Stimulated activated effector memory CD8-positive, alpha-beta T cell treated with anti-CD3 and anti-CD28 coated beads, Interleukin-12 subunit alpha, Interleukin-12 subunit beta, amount 100 ng/mL, for 72 hours (primary cell): ENCODE measurements at regions not wholly inside any gene's neighbourhood (a gene's known extent, or its start where the extent isn't known, plus 50 kb on each side); places are given as distances from the start of the nearest gene placed in this dataset.

ENCODE experiments used
- ATAC-seq: fragments of 150-1000 bp; cut with Tn5 transposase; 2 replicates; pipeline ENCODE4 v1.10.0; 2021
- DNase-seq, 2 donors: peaks; one replicate each; pipeline ENCODE4 v3.0.0; 2021 to 2022; ENCODE audit warnings: low spot score in 2 of 2
- H3K27ac Mint-ChIP-seq: one replicate; pipeline ENCODE4 v1.8.0; 2022; ENCODE audit warnings: mild to moderate bottlenecking, mixed read lengths
- H3K36me3 Mint-ChIP-seq: one replicate; pipeline ENCODE4 v1.8.0; 2022; ENCODE audit warnings: mild to moderate bottlenecking, mixed read lengths
- H3K4me1 Mint-ChIP-seq: one replicate; pipeline ENCODE4 v1.8.0; 2022; ENCODE audit warnings: mixed read lengths
- H3K4me3 Mint-ChIP-seq: one replicate; pipeline ENCODE4 v1.8.0; 2022; ENCODE audit warnings: mild to moderate bottlenecking, mixed read lengths
- H3K9me3 Mint-ChIP-seq: one replicate; pipeline ENCODE4 v1.8.0; 2022; ENCODE audit warnings: mixed read lengths

- no peaks in the 10 kb centered on the region for H3K36me3 Mint-ChIP-seq
- no peaks in the 10 kb centered on the region for H3K9me3 Mint-ChIP-seq
- H3K27ac Mint-ChIP-seq = no peak overlapping the region
- no peak for DNase-seq
- H3K4me1 Mint-ChIP-seq = no peaks in the 10 kb centered on the region
- ATAC-seq = no peak
- no peak overlapping the region for H3K4me3 Mint-ChIP-seq
Measured at GRCh38 chr11:19320827-19321226, 80.1 kb upstream of the E2F8 start.

- DNase-seq = no peak
- no peak overlapping the region for H3K4me3 Mint-ChIP-seq
Measured at GRCh38 chr11:19316434-19316833, 75.7 kb upstream of the E2F8 start.

DNA sequence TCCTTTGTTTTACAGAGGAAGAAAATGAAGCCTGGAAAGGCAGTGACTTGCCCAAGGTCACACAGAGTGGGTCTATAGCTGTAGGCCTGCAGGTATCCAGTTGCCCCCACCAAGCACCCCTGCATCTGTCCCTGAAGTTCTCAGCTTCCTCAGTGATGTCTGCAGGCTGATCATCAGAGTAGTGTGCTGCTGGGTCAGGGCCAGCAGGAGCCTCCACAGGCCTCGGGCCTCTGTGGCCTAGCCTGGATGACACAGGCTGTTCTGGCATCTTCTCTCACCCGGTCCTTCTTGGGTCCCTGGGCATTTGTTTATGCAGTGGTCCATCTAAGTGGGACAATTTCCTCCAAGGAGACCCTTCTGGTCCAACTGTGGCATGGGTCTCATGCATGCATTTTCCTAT, 74.8 kb upstream of the E2F8 start:
- no peak overlapping the region for H3K4me3 Mint-ChIP-seq
- no peak for ATAC-seq
- H3K4me1 Mint-ChIP-seq = peaks cover 7% of the 10 kb centered on the region

More at GRCh38 chr11:19316434-19316833, 75.7 kb upstream of the E2F8 start:
- no peaks in the 10 kb centered on the region for H3K36me3 Mint-ChIP-seq
- no peak for ATAC-seq
- H3K27ac Mint-ChIP-seq = no peak overlapping the region
- H3K9me3 Mint-ChIP-seq = no peaks in the 10 kb centered on the region
- peaks cover 4% of the 10 kb centered on the region for H3K4me1 Mint-ChIP-seq

GRCh38 chr11:19313140-19313539, 72.4 kb upstream of the E2F8 start:
- no peak overlapping the region for H3K4me3 Mint-ChIP-seq
- no peak overlapping the region for H3K27ac Mint-ChIP-seq
- ATAC-seq (no peak), DNase-seq (no peak)
- H3K36me3 Mint-ChIP-seq = no peaks in the 10 kb centered on the region
- H3K9me3 Mint-ChIP-seq = no peaks in the 10 kb centered on the region
- peaks cover 7% of the 10 kb centered on the region for H3K4me1 Mint-ChIP-seq

More for the DNA sequence above, 74.8 kb upstream of the E2F8 start:
- Mint-ChIP-seq H3K27ac (no peak overlapping the region), H3K36me3 (no peaks in the 10 kb centered on the region), H3K9me3 (no peaks in the 10 kb centered on the region)
- DNase-seq = no peak

DNA sequence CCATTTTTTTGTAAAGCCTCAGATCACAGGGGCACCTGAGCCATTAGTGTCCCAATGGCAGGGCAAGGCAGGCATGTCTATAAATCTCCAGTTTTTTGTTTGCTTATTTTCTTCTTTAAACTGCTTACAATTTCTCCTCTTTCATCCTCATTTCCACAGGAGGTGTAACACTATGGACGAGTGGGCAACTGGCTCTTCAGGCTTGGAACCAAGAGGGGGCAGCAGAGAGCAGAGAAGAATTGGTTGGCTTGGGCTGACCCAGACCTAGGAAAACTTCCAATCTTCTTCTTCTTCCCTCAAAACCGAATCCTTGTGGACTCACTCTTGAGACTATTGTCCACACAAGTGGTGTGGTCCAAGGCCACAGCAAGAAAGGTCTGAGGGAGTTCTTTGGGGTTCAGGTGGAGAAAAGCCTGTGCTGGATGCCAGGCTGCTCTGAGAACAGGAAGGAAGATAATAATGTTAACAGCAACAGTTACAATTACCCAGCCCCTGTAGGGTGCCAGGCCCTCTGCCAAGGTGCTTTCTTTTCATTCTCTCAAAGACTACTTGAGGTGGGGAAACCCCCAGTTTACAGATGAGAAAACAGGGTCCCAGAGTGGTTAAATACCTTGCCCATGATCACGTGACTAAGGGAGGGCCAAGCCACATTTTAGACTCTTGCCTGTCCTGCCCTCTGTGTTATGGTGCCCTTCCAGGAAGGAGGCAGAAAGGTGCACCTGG, 70.7 kb upstream of the E2F8 start:
- Mint-ChIP-seq H3K4me1 (peaks cover 7% of the 10 kb centered on the region), H3K4me3 (no peak overlapping the region), H3K27ac (no peak overlapping the region), H3K9me3 (no peaks in the 10 kb centered on the region), H3K36me3 (no peaks in the 10 kb centered on the region)
- DNase-seq = peak; percentile 45 to 75
- ATAC-seq = peak; percentile 57

GRCh38 chr11:19307498-19307897, 66.8 kb upstream of the E2F8 start:
- no peak for DNase-seq

DNA sequence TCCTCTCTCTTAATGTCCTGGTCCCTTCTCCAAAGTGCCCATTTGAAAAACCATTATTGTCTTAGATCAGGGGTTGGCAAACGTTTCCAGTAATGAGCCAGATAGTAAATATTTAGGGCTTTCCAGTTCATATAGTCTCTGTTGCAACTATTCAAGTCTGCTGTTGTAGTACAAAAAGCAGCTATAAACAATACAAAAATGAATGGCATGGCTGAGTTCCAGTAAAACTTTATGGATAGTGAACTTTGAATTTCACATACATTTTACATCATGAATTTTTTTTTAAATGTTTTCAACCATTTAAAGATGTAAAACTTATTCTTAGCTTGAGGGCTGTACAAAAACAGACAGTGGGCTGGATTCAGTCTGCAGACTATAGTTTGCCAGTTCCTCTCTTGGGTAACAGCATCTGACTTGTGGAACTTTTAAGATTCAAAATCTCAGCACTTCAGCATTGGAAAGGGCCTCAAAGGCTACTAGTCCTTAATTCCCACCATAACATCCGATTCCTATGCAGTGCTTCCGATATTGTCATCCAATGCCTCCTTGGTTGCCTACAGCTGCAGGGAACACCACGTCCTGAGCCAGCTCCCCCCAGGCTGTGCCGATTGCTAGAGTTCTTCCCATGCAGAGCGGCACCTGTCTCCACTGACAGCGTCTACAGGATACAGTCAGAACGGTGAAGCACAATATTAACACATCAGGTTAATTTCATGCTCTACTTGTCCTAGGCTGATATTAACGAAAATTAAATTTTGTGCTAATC, 65.6 kb upstream of the E2F8 start:
- Mint-ChIP-seq H3K4me3 (no peak overlapping the region), H3K9me3 (no peaks in the 10 kb centered on the region), H3K27ac (no peak overlapping the region), H3K4me1 (peaks cover 2% of the 10 kb centered on the region), H3K36me3 (no peaks in the 10 kb centered on the region)
- ATAC-seq (no peak), DNase-seq (no peak)

More at GRCh38 chr11:19307498-19307897, 66.8 kb upstream of the E2F8 start:
- ATAC-seq = no peak
- Mint-ChIP-seq H3K4me3 (no peak overlapping the region), H3K36me3 (no peaks in the 10 kb centered on the region), H3K27ac (no peak overlapping the region), H3K9me3 (no peaks in the 10 kb centered on the region), H3K4me1 (peaks cover 7% of the 10 kb centered on the region)

DNA sequence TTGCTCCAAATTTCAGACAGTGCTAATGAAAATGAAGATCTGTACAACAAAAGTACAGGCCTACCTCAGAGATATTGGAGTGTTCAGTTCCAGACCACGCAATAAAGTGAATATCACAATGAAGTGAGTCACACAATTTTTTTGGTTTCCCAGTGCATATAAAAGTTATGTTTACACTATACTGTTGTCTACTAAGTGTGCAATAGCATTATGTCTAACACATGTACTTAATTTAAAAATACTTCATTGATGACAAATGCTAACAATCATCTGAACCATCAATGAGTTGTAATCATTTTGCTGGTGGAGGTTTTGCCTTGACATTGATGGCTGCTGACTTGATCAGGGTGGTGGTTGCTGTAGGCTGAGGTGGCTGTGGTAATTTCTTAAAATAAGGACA, 60.6 kb upstream of the E2F8 start:
- Mint-ChIP-seq H3K4me1 (no peaks in the 10 kb centered on the region), H3K9me3 (no peaks in the 10 kb centered on the region), H3K27ac (no peak overlapping the region), H3K4me3 (no peak overlapping the region), H3K36me3 (no peaks in the 10 kb centered on the region)
- DNase-seq = no peak
- no peak for ATAC-seq

- DNase-seq (no peak), ATAC-seq (no peak)
- H3K4me3 Mint-ChIP-seq = no peak overlapping the region
- no peaks in the 10 kb centered on the region for H3K36me3 Mint-ChIP-seq
- H3K27ac Mint-ChIP-seq = no peak overlapping the region
- no peaks in the 10 kb centered on the region for H3K4me1 Mint-ChIP-seq
- H3K9me3 Mint-ChIP-seq = no peaks in the 10 kb centered on the region
Measured at GRCh38 chr11:19294444-19294843, 53.7 kb upstream of the E2F8 start.

DNA sequence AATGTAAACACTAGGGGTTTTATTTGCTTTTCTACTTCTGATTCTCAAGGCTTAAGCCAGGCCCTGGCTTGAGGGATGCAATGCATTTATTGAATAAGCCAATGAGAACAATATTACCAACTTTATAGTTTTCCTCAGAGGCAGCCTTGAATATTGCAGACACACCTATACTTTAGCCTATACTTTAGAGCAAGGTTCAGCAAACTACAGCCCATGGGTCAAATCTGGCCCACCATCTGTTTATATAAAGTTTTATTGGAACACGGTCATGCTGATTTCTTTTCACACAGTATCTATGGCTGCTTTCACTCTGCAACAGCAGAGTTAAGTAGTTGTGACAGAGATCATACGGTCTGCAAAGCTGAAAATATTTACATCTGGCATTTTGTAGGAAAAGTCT, 50.3 kb upstream of the E2F8 start:
- Mint-ChIP-seq H3K36me3 (no peaks in the 10 kb centered on the region), H3K27ac (no peak overlapping the region), H3K4me1 (no peaks in the 10 kb centered on the region), H3K9me3 (no peaks in the 10 kb centered on the region), H3K4me3 (no peak overlapping the region)
- no peak for DNase-seq
- ATAC-seq = no peak
